HepG2 (cell line): ENCODE measurements at regions not wholly inside any gene's neighbourhood (a gene's known extent, or its start where the extent isn't known, plus 50 kb on each side); places are given as distances from the start of the nearest gene placed in this dataset.

Experiments used
- BHLHE40 ChIP-seq: IDR thresholded peaks from 2 replicates; pipeline ENCODE4 v1.6.1; 2011; ENCODE audit warnings: low read length, improper control_type of control experiment
- CTCF ChIP-seq: sonication (generic); formaldehyde crosslinking; IDR thresholded peaks from 2 replicates; pipeline ENCODE4 v1.5.0; 2020; ENCODE audit warnings: mild to moderate bottlenecking, missing genetic modification reagents, moderate library complexity
- GABPA ChIP-seq, 2 experiments: IDR thresholded peaks; 2 replicates each; pipeline ENCODE4 v1.6.1; 2011 to 2016; ENCODE audit warnings: low read depth in 2 of 2, low read length in 1 of 2, missing biosample characterization in 1 of 2, missing genetic modification characterization in 1 of 2
- NR1H2 ChIP-seq: sonication (generic); formaldehyde crosslinking; IDR thresholded peaks from 2 replicates; pipeline ENCODE4 v1.8.1; 2022; ENCODE audit warnings: low read depth, missing genetic modification reagents, borderline replicate concordance
- NR2F1 ChIP-seq, 2 experiments: fragments of 450-650 bp in 1 of 2; formaldehyde crosslinking in 1 of 2; IDR thresholded peaks; 2 replicates each; pipeline versions ENCODE4 v1.5.0 to v1.6.1; 2016 to 2020; ENCODE audit warnings: mild to moderate bottlenecking in 1 of 2, missing compliant biosample characterization in 1 of 2, missing genetic modification reagents in 1 of 2, moderate library complexity in 1 of 2
- POLR2A ChIP-seq, 2 experiments: IDR thresholded peaks; 2 replicates each; pipeline ENCODE4 v1.6.1; 2011; ENCODE audit warnings: low read depth in 2 of 2, low read length in 2 of 2, mild to moderate bottlenecking in 1 of 2, moderate library complexity in 1 of 2; ENCODE audit not compliant: insufficient read depth in 1 of 2
- PRPF4 ChIP-seq: fragments of 200-400 bp; formaldehyde crosslinking; IDR thresholded peaks from 2 replicates; pipeline ENCODE4 v1.6.1; 2016; ENCODE audit warnings: low read length, low read depth; ENCODE audit not compliant: poor library complexity, severe bottlenecking
- SIN3A ChIP-seq: IDR thresholded peaks from 2 replicates; pipeline ENCODE4 v1.6.1; 2011; ENCODE audit warnings: low read depth, mild to moderate bottlenecking, control low read depth, low read length, borderline replicate concordance
- TARDBP ChIP-seq: sonication (generic); formaldehyde crosslinking; IDR thresholded peaks from 2 replicates; pipeline ENCODE4 v1.8.0; 2022; ENCODE audit warnings: mild to moderate bottlenecking, missing genetic modification reagents
- ZNF614 ChIP-seq: IDR thresholded peaks from 2 replicates; pipeline ENCODE4 v1.6.1; 2018; ENCODE audit warnings: missing biosample characterization, missing genetic modification reagents, inconsistent platforms, borderline replicate concordance

GRCh38 chr1:189125694-189126093 is 1352.0 kb downstream of the BRINP3 start:
- TF ChIP-seq TARDBP (CRISPR knock-in tag) (no peak), SIN3A (no peak), NR1H2 (CRISPR knock-in tag) (no peak), POLR2A (IDR thresholded peaks at IDR 0.05; ENCODE audit: insufficient read depth in 1 of 2, low read depth in 2 of 2, low read length in 2 of 2) (no peak), ZNF614 (no peak), NR2F1 (CRISPR knock-in tag; IDR thresholded peaks at IDR 0.05) (no peak), BHLHE40 (no peak), GABPA (IDR thresholded peaks at IDR 0.05; ENCODE audit: low read depth, low read length) (no peak), GABPA (CRISPR knock-in tag; IDR thresholded peaks at IDR 0.05; ENCODE audit: low read depth) (no peak), PRPF4 (no peak), CTCF (CRISPR knock-in tag) (no peak)
